ENCODE measurements at regions not wholly inside any gene's neighbourhood (a gene's known extent, or its start where the extent isn't known, plus 50 kb on each side); places are given as distances from the start of the nearest gene placed in this dataset.

DNA sequence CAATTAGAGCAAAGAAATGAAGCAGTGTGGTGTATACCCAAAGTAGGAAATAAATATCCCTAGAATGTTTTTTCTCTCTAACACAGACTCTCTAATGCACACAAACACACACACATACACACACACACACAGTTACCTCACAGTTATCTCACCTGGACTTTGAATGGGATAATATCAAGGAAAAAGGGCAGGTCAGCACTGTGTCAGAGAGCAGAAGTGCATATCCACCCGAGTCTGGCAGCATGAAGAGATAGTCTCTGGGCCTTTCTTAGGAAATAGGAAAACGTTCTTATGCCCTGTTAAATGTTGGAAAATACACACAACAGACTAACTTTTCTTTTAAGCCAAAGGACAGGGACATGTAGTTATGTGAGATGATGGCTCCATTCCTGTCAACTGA, 162.0 kb downstream of the COL6A3 start:
- TF ChIP-seq, protein P1, sequence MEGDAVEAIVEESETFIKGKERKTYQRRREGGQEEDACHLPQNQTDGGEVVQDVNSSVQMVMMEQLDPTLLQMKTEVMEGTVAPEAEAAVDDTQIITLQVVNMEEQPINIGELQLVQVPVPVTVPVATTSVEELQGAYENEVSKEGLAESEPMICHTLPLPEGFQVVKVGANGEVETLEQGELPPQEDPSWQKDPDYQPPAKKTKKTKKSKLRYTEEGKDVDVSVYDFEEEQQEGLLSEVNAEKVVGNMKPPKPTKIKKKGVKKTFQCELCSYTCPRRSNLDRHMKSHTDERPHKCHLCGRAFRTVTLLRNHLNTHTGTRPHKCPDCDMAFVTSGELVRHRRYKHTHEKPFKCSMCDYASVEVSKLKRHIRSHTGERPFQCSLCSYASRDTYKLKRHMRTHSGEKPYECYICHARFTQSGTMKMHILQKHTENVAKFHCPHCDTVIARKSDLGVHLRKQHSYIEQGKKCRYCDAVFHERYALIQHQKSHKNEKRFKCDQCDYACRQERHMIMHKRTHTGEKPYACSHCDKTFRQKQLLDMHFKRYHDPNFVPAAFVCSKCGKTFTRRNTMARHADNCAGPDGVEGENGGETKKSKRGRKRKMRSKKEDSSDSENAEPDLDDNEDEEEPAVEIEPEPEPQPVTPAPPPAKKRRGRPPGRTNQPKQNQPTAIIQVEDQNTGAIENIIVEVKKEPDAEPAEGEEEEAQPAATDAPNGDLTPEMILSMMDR (conservative IDR thresholded peaks at IDR 0.05; ENCODE audit: low read depth, low read length), result no peak
- TF ChIP-seq EZH2 (IDR thresholded peaks at IDR 0.05; ENCODE audit: borderline replicate concordance, low read depth, low read length, poor library complexity, severe bottlenecking), result no peak

Data from A673 (cell line).